Activated CD4-positive, alpha-beta T cell treated with anti-CD3 and anti-CD28 coated beads, Interleukin-2, amount 50 U/mL, for 4 hours (primary cell): ENCODE measurements at regions not wholly inside any gene's neighbourhood (a gene's known extent, or its start where the extent isn't known, plus 50 kb on each side); places are given as distances from the start of the nearest gene placed in this dataset.

Experiments used
- DNase-seq, 2 experiments: peaks; one replicate each; pipeline ENCODE4 v3.0.0-alpha.2; 2020

- no peak for DNase-seq
Observed at GRCh38 chr6:113396730-113397129, 460.4 kb upstream of the MARCKS start.

- no peak for DNase-seq
Observed at GRCh38 chr6:113397236-113397635, 459.9 kb upstream of the MARCKS start.

GRCh38 chr6:113401231-113401630 lies 455.9 kb upstream of the MARCKS start:
- no peak for DNase-seq

GRCh38 chr6:113402544-113402943 lies 454.6 kb upstream of the MARCKS start:
- DNase-seq, result no peak

GRCh38 chr6:113403966-113404595 lies 453.1 kb upstream of the MARCKS start:
- no peak for DNase-seq

GRCh38 chr6:113405326-113406047 lies 451.7 kb upstream of the MARCKS start:
- DNase-seq, result no peak

- no peak for DNase-seq
Observed at GRCh38 chr6:113406048-113406695, 451.0 kb upstream of the MARCKS start.

GRCh38 chr6:113411011-113411410 lies 446.1 kb upstream of the MARCKS start:
- DNase-seq, result no peak

- no peak for DNase-seq
Observed at GRCh38 chr6:113412589-113413357, 444.4 kb upstream of the MARCKS start.

GRCh38 chr6:113414511-113414910 lies 442.6 kb upstream of the MARCKS start:
- DNase-seq, result no peak

GRCh38 chr6:113416170-113416569 lies 441.0 kb upstream of the MARCKS start:
- DNase-seq, result no peak

- no peak for DNase-seq
Observed at GRCh38 chr6:113420290-113420689, 436.9 kb upstream of the MARCKS start.

GRCh38 chr6:113421997-113422396 lies 435.1 kb upstream of the MARCKS start:
- DNase-seq, result no peak

GRCh38 chr6:113423956-113424355 lies 433.2 kb upstream of the MARCKS start:
- DNase-seq, result no peak

- DNase-seq, result no peak
Observed at GRCh38 chr6:113425977-113426660, 431.0 kb upstream of the MARCKS start.

- DNase-seq, result no peak
Observed at GRCh38 chr6:113427617-113428016, 429.5 kb upstream of the MARCKS start.

- no peak for DNase-seq
Observed at GRCh38 chr6:113428702-113429101, 428.4 kb upstream of the MARCKS start.

GRCh38 chr6:113432521-113433334 lies 424.4 kb upstream of the MARCKS start:
- no peak for DNase-seq

- no peak for DNase-seq
Observed at GRCh38 chr6:113433335-113433991, 423.7 kb upstream of the MARCKS start.

GRCh38 chr6:113434641-113435040 lies 422.5 kb upstream of the MARCKS start:
- DNase-seq, result no peak

- DNase-seq, result no peak
Observed at GRCh38 chr6:113437566-113437965, 419.6 kb upstream of the MARCKS start.
